Keratinocyte (primary cell): ENCODE measurements at regions not wholly inside any gene's neighbourhood (a gene's known extent, or its start where the extent isn't known, plus 50 kb on each side); places are given as distances from the start of the nearest gene placed in this dataset.

Experiments used
- DNase-seq: peaks from one replicate; pipeline ENCODE4 v3.0.0-alpha.2; 2011; ENCODE audit warnings: low read depth, missing footprints, low spot score
- FAIRE-seq: peaks from 2 replicates; lab custom pipeline; 2011; peaks lifted over from hg19 to GRCh38; lab: Jason Lieb, UNC
- H2AFZ ChIP-seq: 2 replicates; pipeline ENCODE4 v1.6.0; 2012; ENCODE audit warnings: low read length, control low read depth, inconsistent platforms; ENCODE audit not compliant: control insufficient read depth
- H3K27ac ChIP-seq: 2 replicates; pipeline ENCODE4 v1.5.1; 2011; ENCODE audit warnings: low read length; ENCODE audit not compliant: control insufficient read depth, insufficient read depth
- H3K27me3 ChIP-seq: 3 replicates; pipeline ENCODE4 v1.6.0; 2011; ENCODE audit warnings: low read length; ENCODE audit not compliant: control insufficient read depth, insufficient read depth; ENCODE audit errors: extremely low read depth
- H3K36me3 ChIP-seq, 2 experiments: 2 replicates in 1 of 2; 3 replicates in 1 of 2; pipeline ENCODE4 v1.5.1; 2011; ENCODE audit warnings: low read length in 2 of 2, mild to moderate bottlenecking in 1 of 2; ENCODE audit not compliant: control insufficient read depth in 2 of 2, insufficient read depth in 2 of 2; ENCODE audit errors: extremely low read depth in 1 of 2
- H3K4me1 ChIP-seq: 3 replicates; pipeline ENCODE4 v1.5.1; 2011; ENCODE audit warnings: low read length; ENCODE audit not compliant: control insufficient read depth, insufficient read depth; ENCODE audit errors: extremely low read depth
- H3K4me2 ChIP-seq: 3 replicates; pipeline ENCODE4 v1.6.0; 2011; ENCODE audit warnings: low read depth, low read length; ENCODE audit not compliant: control insufficient read depth, insufficient read depth; ENCODE audit errors: extremely low read depth
- H3K4me3 ChIP-seq, 3 experiments: fragments of 200-600 bp in 1 of 3; sonication (generic) in 1 of 3; 2 replicates in 2 of 3; 3 replicates in 1 of 3; pipeline ENCODE4 v1.5.1; 2011 to 2016; ENCODE audit warnings: low read length in 3 of 3, mild to moderate bottlenecking in 3 of 3, control low read depth in 2 of 3, inconsistent platforms in 1 of 3, low read depth in 1 of 3, mixed read lengths in 1 of 3, mixed run types in 1 of 3, moderate library complexity in 1 of 3; ENCODE audit not compliant: control insufficient read depth in 2 of 3, insufficient read depth in 2 of 3; ENCODE audit errors: extremely low read depth in 1 of 3
- H3K79me2 ChIP-seq: 2 replicates; pipeline ENCODE4 v1.6.0; 2012; ENCODE audit warnings: low read length; ENCODE audit not compliant: control insufficient read depth, insufficient read depth
- H3K9ac ChIP-seq: 3 replicates; pipeline ENCODE4 v1.6.0; 2011; ENCODE audit warnings: low read length; ENCODE audit not compliant: control insufficient read depth, insufficient read depth; ENCODE audit errors: extremely low read depth
- H3K9me1 ChIP-seq: 3 replicates; pipeline ENCODE4 v1.6.0; 2011; ENCODE audit warnings: low read length; ENCODE audit not compliant: control insufficient read depth, insufficient read depth; ENCODE audit errors: extremely low read depth
- H3K9me3 ChIP-seq: 2 replicates; pipeline ENCODE4 v1.5.1; 2012; ENCODE audit warnings: low read depth, low read length; ENCODE audit not compliant: control insufficient read depth
- H4K20me1 ChIP-seq: 3 replicates; pipeline ENCODE4 v1.6.0; 2011; ENCODE audit warnings: low read length; ENCODE audit not compliant: control insufficient read depth, insufficient read depth; ENCODE audit errors: extremely low read depth
- EZH2 ChIP-seq: IDR thresholded peaks from one replicate; pipeline ENCODE4 v1.6.1; 2012; ENCODE audit warnings: inconsistent platforms, mild to moderate bottlenecking, low read length, moderate library complexity
- dilution Hi-C: fragments of 300-500 bp; cut with MboI; formaldehyde crosslinking; loops from one replicate; pipeline ENCODE4 v1.7.0; 2020; ENCODE audit warnings: low sequenced_read_pairs; ENCODE audit not compliant: extremely low pct_ligation_motif_present
- TF ChIP-seq, protein P1 (sequence below), 3 experiments: IDR thresholded peaks in 1 of 3; conservative IDR thresholded peaks in 1 of 3; optimal IDR thresholded peaks in 1 of 3; 2 replicates in 2 of 3; 3 replicates in 1 of 3; pipeline versions ENCODE3 to v1.5.1; 2011; ENCODE audit warnings: low read length in 3 of 3, mild to moderate bottlenecking in 3 of 3, moderate library complexity in 2 of 3, control low read depth in 1 of 3, inconsistent platforms in 1 of 3; ENCODE audit not compliant: insufficient read depth in 2 of 3; ENCODE audit errors: extremely low read depth in 1 of 3

DNA sequence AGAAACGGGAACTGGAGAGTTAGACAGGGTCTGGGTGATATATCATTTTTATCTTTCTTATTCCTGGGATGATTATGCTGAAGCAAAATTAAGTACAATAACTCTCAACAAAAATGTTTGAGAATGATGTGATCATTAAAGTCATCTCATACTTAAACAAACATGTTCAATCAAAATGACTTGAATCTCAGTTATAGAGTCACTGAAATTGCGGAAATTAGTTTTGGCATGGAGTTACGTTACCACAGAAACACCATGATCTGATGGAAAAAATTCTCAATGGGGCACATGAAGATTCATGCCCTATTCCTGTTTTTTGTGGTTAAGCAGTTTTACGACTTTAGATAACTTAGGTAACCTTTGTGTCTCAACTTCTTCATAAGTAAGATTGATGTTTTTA, 757.7 kb downstream of the EPHA4 start:
- Histone ChIP-seq H2AFZ (no peak overlapping the region), H3K27ac (no peak overlapping the region), H3K36me3 (no peaks in the 10 kb centered on the region), H4K20me1 (no peaks in the 10 kb centered on the region), H3K4me2 (no peak overlapping the region), H3K9ac (no peak overlapping the region), H3K79me2 (no peaks in the 10 kb centered on the region), H3K4me3 (no peak overlapping the region), H3K27me3 (no peaks in the 10 kb centered on the region), H3K9me1 (no peaks in the 10 kb centered on the region), H3K9me3 (no peaks in the 10 kb centered on the region), H3K4me1 (peaks cover 17% of the 10 kb centered on the region)
- DNase-seq, result no peak
- dilution Hi-C loops, result no loop called here
- TF ChIP-seq EZH2, result no peak
- TF ChIP-seq, protein P1, sequence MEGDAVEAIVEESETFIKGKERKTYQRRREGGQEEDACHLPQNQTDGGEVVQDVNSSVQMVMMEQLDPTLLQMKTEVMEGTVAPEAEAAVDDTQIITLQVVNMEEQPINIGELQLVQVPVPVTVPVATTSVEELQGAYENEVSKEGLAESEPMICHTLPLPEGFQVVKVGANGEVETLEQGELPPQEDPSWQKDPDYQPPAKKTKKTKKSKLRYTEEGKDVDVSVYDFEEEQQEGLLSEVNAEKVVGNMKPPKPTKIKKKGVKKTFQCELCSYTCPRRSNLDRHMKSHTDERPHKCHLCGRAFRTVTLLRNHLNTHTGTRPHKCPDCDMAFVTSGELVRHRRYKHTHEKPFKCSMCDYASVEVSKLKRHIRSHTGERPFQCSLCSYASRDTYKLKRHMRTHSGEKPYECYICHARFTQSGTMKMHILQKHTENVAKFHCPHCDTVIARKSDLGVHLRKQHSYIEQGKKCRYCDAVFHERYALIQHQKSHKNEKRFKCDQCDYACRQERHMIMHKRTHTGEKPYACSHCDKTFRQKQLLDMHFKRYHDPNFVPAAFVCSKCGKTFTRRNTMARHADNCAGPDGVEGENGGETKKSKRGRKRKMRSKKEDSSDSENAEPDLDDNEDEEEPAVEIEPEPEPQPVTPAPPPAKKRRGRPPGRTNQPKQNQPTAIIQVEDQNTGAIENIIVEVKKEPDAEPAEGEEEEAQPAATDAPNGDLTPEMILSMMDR (optimal IDR thresholded peaks at IDR 0.05 in 1 of 3, IDR thresholded peaks at IDR 0.05 in 1 of 3, conservative IDR thresholded peaks at IDR 0.05 in 1 of 3; ENCODE audit: extremely low read depth in 1 of 3, insufficient read depth in 2 of 3, low read length in 3 of 3), result no peak
- no peak for FAIRE-seq

DNA sequence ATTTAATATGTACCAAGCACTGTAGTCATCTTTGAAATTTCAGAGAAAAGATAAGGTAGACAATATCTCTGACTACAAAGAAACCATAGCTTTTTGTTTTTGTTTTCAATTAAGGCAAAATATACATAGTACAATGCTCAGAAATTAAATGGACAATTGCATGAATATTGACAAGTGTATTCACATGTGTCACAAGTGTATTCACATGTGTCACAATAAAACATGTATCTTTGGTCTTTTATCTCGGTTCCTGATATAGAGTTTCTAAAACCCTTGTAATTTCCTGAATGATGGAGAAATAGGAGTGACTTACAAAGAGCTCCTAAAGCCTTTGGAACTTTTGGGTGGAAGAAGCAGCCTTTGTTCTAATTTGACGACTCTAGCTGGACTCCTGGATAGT, 756.4 kb downstream of the EPHA4 start:
- TF ChIP-seq, protein P1 (optimal IDR thresholded peaks at IDR 0.05 in 1 of 3, IDR thresholded peaks at IDR 0.05 in 1 of 3, conservative IDR thresholded peaks at IDR 0.05 in 1 of 3; ENCODE audit: extremely low read depth in 1 of 3, insufficient read depth in 2 of 3, low read length in 3 of 3), result no peak
- no peak for TF ChIP-seq EZH2
- no peak overlapping the region for H3K27ac ChIP-seq
- no peaks in the 10 kb centered on the region for H3K27me3 ChIP-seq
- H4K20me1 ChIP-seq, result no peaks in the 10 kb centered on the region
- no peaks in the 10 kb centered on the region for H3K36me3 ChIP-seq
- H3K9ac ChIP-seq, result no peak overlapping the region
- FAIRE-seq (no peak), DNase-seq (no peak)
- no peaks in the 10 kb centered on the region for H3K9me3 ChIP-seq
- H3K4me1 ChIP-seq, result peaks cover 15% of the 10 kb centered on the region
- dilution Hi-C loops, result no loop called here
- no peak overlapping the region for H3K4me2 ChIP-seq
- no peak overlapping the region for H2AFZ ChIP-seq
- no peaks in the 10 kb centered on the region for H3K79me2 ChIP-seq
- no peak overlapping the region for H3K4me3 ChIP-seq
- H3K9me1 ChIP-seq, result no peaks in the 10 kb centered on the region
